Stomach smooth muscle (tissue), 2 donors: ENCODE measurements at regions not wholly inside any gene's neighbourhood (a gene's known extent, or its start where the extent isn't known, plus 50 kb on each side); places are given as distances from the start of the nearest gene placed in this dataset.
"Not testable (repeated sequence)": the region's sequence is repeated elsewhere in the genome, so short reads cannot be mapped to it uniquely, and the experiment has no call there.

Experiments
- H3K27ac ChIP-seq: one replicate; pipeline ENCODE4 v1.7.0; 2013; ENCODE audit warnings: mild to moderate bottlenecking, low read length, inconsistent platforms
- H3K27me3 ChIP-seq, 2 donors: one replicate each; pipeline ENCODE4 v1.7.0; 2013; ENCODE audit warnings: low read length in 2 of 2; ENCODE audit not compliant: insufficient read depth in 2 of 2, control insufficient read depth in 1 of 2
- H3K36me3 ChIP-seq, 2 donors: one replicate each; pipeline ENCODE4 v1.7.0; 2013; ENCODE audit warnings: low read length in 2 of 2; ENCODE audit not compliant: control insufficient read depth in 2 of 2, insufficient read depth in 2 of 2
- H3K4me1 ChIP-seq: one replicate; pipeline ENCODE4 v1.7.0; 2013; ENCODE audit warnings: low read length; ENCODE audit not compliant: control insufficient read depth, insufficient read depth
- H3K4me3 ChIP-seq, 2 donors: one replicate each; pipeline ENCODE4 v1.7.0; 2013; ENCODE audit warnings: low read length in 2 of 2
- H3K9ac ChIP-seq, 2 donors: one replicate each; pipeline ENCODE4 v1.7.0; 2013; ENCODE audit warnings: low read length in 2 of 2, mild to moderate bottlenecking in 1 of 2
- H3K9me3 ChIP-seq, 2 donors: one replicate each; pipeline ENCODE4 v1.7.0; 2013; ENCODE audit warnings: low read length in 2 of 2; ENCODE audit not compliant: control insufficient read depth in 2 of 2
- donor health status: healthy.
- donor health status: Pancreatic carcinoma.

- no peak overlapping the region for H3K9ac ChIP-seq
Observed at GRCh38 chr9:22815246-22815645, 368.6 kb downstream of the DMRTA1 start.

GRCh38 chr9:22817181-22817580 is 370.6 kb downstream of the DMRTA1 start:
- Histone ChIP-seq H3K36me3 (no peaks in the 10 kb centered on the region), H3K9ac (no peak overlapping the region), H3K4me3 (no peak overlapping the region), H3K27ac (no peak overlapping the region), H3K27me3 (no peaks in the 10 kb centered on the region), H3K9me3 (no peaks in the 10 kb centered on the region), H3K4me1 (no peaks in the 10 kb centered on the region)

More at GRCh38 chr9:22815246-22815645, 368.6 kb downstream of the DMRTA1 start:
- no peaks in the 10 kb centered on the region for H3K27me3 ChIP-seq
- no peak overlapping the region for H3K4me3 ChIP-seq
- H3K27ac ChIP-seq = no peak overlapping the region
- no peaks in the 10 kb centered on the region for H3K9me3 ChIP-seq
- no peaks in the 10 kb centered on the region for H3K4me1 ChIP-seq
- H3K36me3 ChIP-seq = no peaks in the 10 kb centered on the region

- no peaks in the 10 kb centered on the region for H3K27me3 ChIP-seq
- H3K4me1 ChIP-seq = no peaks in the 10 kb centered on the region
- no peak overlapping the region for H3K9ac ChIP-seq
- no peaks in the 10 kb centered on the region for H3K9me3 ChIP-seq
- no peaks in the 10 kb centered on the region for H3K36me3 ChIP-seq
- no peak overlapping the region for H3K27ac ChIP-seq
- no peak overlapping the region for H3K4me3 ChIP-seq
Observed at GRCh38 chr9:22829236-22829635, 382.6 kb downstream of the DMRTA1 start.

GRCh38 chr9:22838266-22838665 is 391.6 kb downstream of the DMRTA1 start:
- H3K9me3 ChIP-seq = peaks cover 3% of the 10 kb centered on the region in 2 donors
- no peaks in the 10 kb centered on the region for H3K4me1 ChIP-seq
- no peak overlapping the region for H3K4me3 ChIP-seq
- H3K27me3 ChIP-seq = no peaks in the 10 kb centered on the region
- no peak overlapping the region for H3K27ac ChIP-seq
- no peak overlapping the region for H3K9ac ChIP-seq
- H3K36me3 ChIP-seq = no peaks in the 10 kb centered on the region

GRCh38 chr9:22840641-22841040 is 394.0 kb downstream of the DMRTA1 start:
- Histone ChIP-seq H3K27me3 (no peaks in the 10 kb centered on the region), H3K9ac (no peak overlapping the region)

GRCh38 chr9:22845243-22845642 is 398.6 kb downstream of the DMRTA1 start:
- H3K36me3 ChIP-seq, H3K9ac ChIP-seq, H3K4me1 ChIP-seq, H3K4me3 ChIP-seq, H3K27me3 ChIP-seq, H3K27ac ChIP-seq, H3K9me3 ChIP-seq: not testable (repeated sequence)

More at GRCh38 chr9:22840641-22841040, 394.0 kb downstream of the DMRTA1 start:
- H3K27ac ChIP-seq = no peak overlapping the region
- H3K9me3 ChIP-seq = peaks cover 3 to 5% of the 10 kb centered on the region in 2 donors
- no peaks in the 10 kb centered on the region for H3K36me3 ChIP-seq
- no peak overlapping the region for H3K4me3 ChIP-seq
- H3K4me1 ChIP-seq = no peaks in the 10 kb centered on the region

GRCh38 chr9:22855980-22856379 is 409.4 kb downstream of the DMRTA1 start:
- no peaks in the 10 kb centered on the region for H3K4me1 ChIP-seq
- H3K36me3 ChIP-seq = no peaks in the 10 kb centered on the region
- no peaks in the 10 kb centered on the region for H3K27me3 ChIP-seq
- H3K9me3 ChIP-seq = no peaks in the 10 kb centered on the region
- H3K9ac ChIP-seq = no peak overlapping the region
- H3K27ac ChIP-seq = no peak overlapping the region
- H3K4me3 ChIP-seq = no peak overlapping the region

- no peaks in the 10 kb centered on the region for H3K27me3 ChIP-seq
- H3K9ac ChIP-seq = no peak overlapping the region
- no peaks in the 10 kb centered on the region for H3K36me3 ChIP-seq
- H3K4me1 ChIP-seq = no peaks in the 10 kb centered on the region
- no peak overlapping the region for H3K27ac ChIP-seq
- no peaks in the 10 kb centered on the region for H3K9me3 ChIP-seq
- no peak overlapping the region for H3K4me3 ChIP-seq
Observed at GRCh38 chr9:22857316-22857715, 410.7 kb downstream of the DMRTA1 start.

- H3K9me3 ChIP-seq = no peaks in the 10 kb centered on the region
- no peak overlapping the region for H3K4me3 ChIP-seq
- H3K27me3 ChIP-seq = no peaks in the 10 kb centered on the region
Observed at GRCh38 chr9:22863106-22863505, 416.5 kb downstream of the DMRTA1 start.

GRCh38 chr9:22863736-22864135 is 417.1 kb downstream of the DMRTA1 start:
- no peak overlapping the region for H3K9ac ChIP-seq

More at GRCh38 chr9:22863106-22863505, 416.5 kb downstream of the DMRTA1 start:
- Histone ChIP-seq H3K9ac (no peak overlapping the region), H3K27ac (no peak overlapping the region), H3K36me3 (no peaks in the 10 kb centered on the region), H3K4me1 (no peaks in the 10 kb centered on the region)

GRCh38 chr9:22893196-22893843 is 446.7 kb downstream of the DMRTA1 start:
- no peaks in the 10 kb centered on the region for H3K27me3 ChIP-seq
- no peak overlapping the region for H3K27ac ChIP-seq
- H3K9me3 ChIP-seq = no peaks in the 10 kb centered on the region
- no peaks in the 10 kb centered on the region for H3K4me1 ChIP-seq
- no peaks in the 10 kb centered on the region for H3K36me3 ChIP-seq
- H3K4me3 ChIP-seq = no peak overlapping the region
- no peak overlapping the region for H3K9ac ChIP-seq

More at GRCh38 chr9:22863736-22864135, 417.1 kb downstream of the DMRTA1 start:
- Histone ChIP-seq H3K27ac (no peak overlapping the region), H3K4me3 (no peak overlapping the region), H3K27me3 (no peaks in the 10 kb centered on the region), H3K9me3 (no peaks in the 10 kb centered on the region), H3K4me1 (no peaks in the 10 kb centered on the region), H3K36me3 (no peaks in the 10 kb centered on the region)
